Sigmoid colon (tissue), 4 donors: ENCODE measurements at regions not wholly inside any gene's neighbourhood (a gene's known extent, or its start where the extent isn't known, plus 50 kb on each side); places are given as distances from the start of the nearest gene placed in this dataset.

Source experiments
- CTCF ChIP-seq, 4 experiments: fragments of 450-650 bp in 3 of 4; fragments of 200-600 bp in 1 of 4; IDR thresholded peaks; one replicate each; pipeline ENCODE4 v1.5.1; 2016 to 2019; ENCODE audit warnings: antibody characterized with exemption in 4 of 4, mild to moderate bottlenecking in 3 of 4, moderate library complexity in 2 of 4
- POLR2A ChIP-seq, 2 donors: fragments of 450-650 bp; IDR thresholded peaks; one replicate each; pipeline ENCODE4 v1.6.1; 2016; ENCODE audit warnings: antibody characterized with exemption in 2 of 2, mild to moderate bottlenecking in 2 of 2, moderate library complexity in 2 of 2
- POLR2AphosphoS5 ChIP-seq, 4 donors: sonication (generic); formaldehyde crosslinking; IDR thresholded peaks; one replicate each; pipeline ENCODE4 v1.6.1; 2017; ENCODE audit warnings: antibody characterized with exemption in 4 of 4

GRCh38 chr9:90078988-90079421, 474.2 kb downstream of the GADD45G start:
- no peak for TF ChIP-seq CTCF (IDR thresholded peaks at IDR 0.05)
- TF ChIP-seq POLR2AphosphoS5 (IDR thresholded peaks at IDR 0.05) = no peak
- no peak for TF ChIP-seq POLR2A (IDR thresholded peaks at IDR 0.05)
